Neural progenitor cell (in vitro differentiated cells): ENCODE measurements at regions not wholly inside any gene's neighbourhood (a gene's known extent, or its start where the extent isn't known, plus 50 kb on each side); places are given as distances from the start of the nearest gene placed in this dataset.

Experiments used
- DNase-seq: peaks from one replicate; pipeline ENCODE4 v3.0.0-alpha.2; 2016; ENCODE audit warnings: low spot score
- H2AFZ ChIP-seq: fragments of 200-600 bp; sonication (generic); replicated peaks from 2 replicates; pipeline ENCODE4 v1.6.1; 2016; ENCODE audit warnings: antibody characterized with exemption
- H3F3A ChIP-seq: fragments of 200-600 bp; sonication (generic); 2 replicates; pipeline ENCODE4 v1.6.1; 2016; ENCODE audit warnings: antibody characterized with exemption, low read depth
- H3K27ac ChIP-seq: fragments of 200-600 bp; sonication (generic); 2 replicates; pipeline ENCODE4 v1.5.1; 2016; ENCODE audit warnings: mild to moderate bottlenecking
- H3K27me3 ChIP-seq: fragments of 200-600 bp; sonication (generic); 2 replicates; pipeline ENCODE4 v1.6.1; 2016; ENCODE audit warnings: mild to moderate bottlenecking, moderate library complexity
- H3K36me3 ChIP-seq: fragments of 200-600 bp; sonication (generic); 2 replicates; pipeline ENCODE4 v1.5.1; 2016
- H3K4me1 ChIP-seq: fragments of 200-600 bp; sonication (generic); 2 replicates; pipeline ENCODE4 v1.6.1; 2016; ENCODE audit warnings: mixed run types
- H3K4me2 ChIP-seq: fragments of 200-600 bp; sonication (generic); 2 replicates; pipeline ENCODE4 v1.6.1; 2016
- H3K4me3 ChIP-seq: fragments of 200-600 bp; sonication (generic); 2 replicates; pipeline ENCODE4 v1.5.1; 2016
- H3K79me2 ChIP-seq: fragments of 200-600 bp; sonication (generic); 2 replicates; pipeline ENCODE4 v1.6.1; 2016; ENCODE audit warnings: low read depth
- H3K9ac ChIP-seq: fragments of 200-600 bp; sonication (generic); 2 replicates; pipeline ENCODE4 v1.6.1; 2016
- H3K9me3 ChIP-seq: fragments of 200-600 bp; sonication (generic); 2 replicates; pipeline ENCODE4 v1.5.1; 2016; ENCODE audit warnings: low read depth
- H4K20me1 ChIP-seq: fragments of 200-600 bp; sonication (generic); 2 replicates; pipeline ENCODE4 v1.6.1; 2016; ENCODE audit warnings: low read depth
- H3K27ac Mint-ChIP-seq: 3 replicates; pipeline ENCODE4 v1.8.0; 2021; ENCODE audit warnings: mixed read lengths
- H3K27me3 Mint-ChIP-seq: 2 replicates; pipeline ENCODE4 v1.8.0; 2022; ENCODE audit warnings: low read depth, mild to moderate bottlenecking, inconsistent platforms, moderate library complexity, mixed read lengths; ENCODE audit not compliant: insufficient read depth
- H3K36me3 Mint-ChIP-seq: 3 replicates; pipeline ENCODE4 v1.8.0; 2021; ENCODE audit warnings: mixed read lengths
- H3K4me1 Mint-ChIP-seq: 3 replicates; pipeline ENCODE4 v1.8.0; 2021; ENCODE audit warnings: mixed read lengths
- H3K4me3 Mint-ChIP-seq: 3 replicates; pipeline ENCODE4 v1.8.0; 2021; ENCODE audit warnings: mild to moderate bottlenecking, moderate library complexity, mixed read lengths
- H3K9me3 Mint-ChIP-seq: 3 replicates; pipeline ENCODE4 v1.8.0; 2020; ENCODE audit warnings: mixed read lengths
- CTCF ChIP-seq: fragments of 200-600 bp; sonication (generic); IDR thresholded peaks from 2 replicates; pipeline ENCODE4 v1.5.1; 2017; ENCODE audit warnings: antibody characterized with exemption, mild to moderate bottlenecking
- EZH2 ChIP-seq: fragments of 200-600 bp; sonication (generic); IDR thresholded peaks from 2 replicates; pipeline ENCODE4 v1.6.1; 2017; ENCODE audit warnings: antibody characterized with exemption, mild to moderate bottlenecking, moderate library complexity
- EZH2phosphoT487 ChIP-seq: fragments of 200-600 bp; sonication (generic); IDR thresholded peaks from 2 replicates; pipeline ENCODE4 v1.6.1; 2017; ENCODE audit warnings: antibody characterized with exemption

- peak; percentile 3 for DNase-seq
- Mint-ChIP-seq H3K36me3 (no peaks in the 10 kb centered on the region), H3K9me3 (no peaks in the 10 kb centered on the region), H3K4me3 (no peak overlapping the region), H3K27me3 (peaks cover 3% of the 10 kb centered on the region), H3K4me1 (no peaks in the 10 kb centered on the region), H3K27ac (no peak overlapping the region)
- Histone ChIP-seq H3K36me3 (no peaks in the 10 kb centered on the region), H3K27ac (no peak overlapping the region), H3K4me3 (no peak overlapping the region), H3K4me2 (no peak overlapping the region), H3K27me3 (no peaks in the 10 kb centered on the region), H3K4me1 (peaks cover 3% of the 10 kb centered on the region), H4K20me1 (no peaks in the 10 kb centered on the region), H3K9me3 (no peaks in the 10 kb centered on the region), H2AFZ (peak overlapping the region; percentile 18), H3F3A (no peaks in the 10 kb centered on the region), H3K9ac (no peak overlapping the region), H3K79me2 (no peaks in the 10 kb centered on the region)
- TF ChIP-seq EZH2 (no peak), CTCF (no peak), EZH2phosphoT487 (no peak)
These were observed 1342.7 kb upstream of the ADGRL4 start for GRCh38 chr1:80349218-80349617.

- H3F3A ChIP-seq: no peaks in the 10 kb centered on the region
- no peak overlapping the region for H3K9ac ChIP-seq
- Mint-ChIP-seq H3K9me3 (peaks cover 4% of the 10 kb centered on the region), H3K27me3 (no peaks in the 10 kb centered on the region), H3K36me3 (no peaks in the 10 kb centered on the region), H3K4me3 (no peak overlapping the region), H3K4me1 (no peaks in the 10 kb centered on the region), H3K27ac (no peak overlapping the region)
- H3K27me3 ChIP-seq: no peaks in the 10 kb centered on the region
- H3K36me3 ChIP-seq: no peaks in the 10 kb centered on the region
- no peak overlapping the region for H3K4me3 ChIP-seq
- H3K79me2 ChIP-seq: no peaks in the 10 kb centered on the region
- no peaks in the 10 kb centered on the region for H3K9me3 ChIP-seq
- no peak overlapping the region for H3K27ac ChIP-seq
- no peaks in the 10 kb centered on the region for H3K4me1 ChIP-seq
- H2AFZ ChIP-seq: no peak overlapping the region
- DNase-seq: no peak
- no peak for TF ChIP-seq CTCF
- no peak for TF ChIP-seq EZH2phosphoT487
- no peak for TF ChIP-seq EZH2
- no peak overlapping the region for H3K4me2 ChIP-seq
- H4K20me1 ChIP-seq: no peaks in the 10 kb centered on the region
These were observed 1334.5 kb upstream of the ADGRL4 start for GRCh38 chr1:80341021-80341420.

- Histone ChIP-seq H3F3A (no peaks in the 10 kb centered on the region), H3K4me1 (no peaks in the 10 kb centered on the region), H3K27ac (no peak overlapping the region), H4K20me1 (no peaks in the 10 kb centered on the region), H3K79me2 (no peaks in the 10 kb centered on the region), H3K27me3 (no peaks in the 10 kb centered on the region), H2AFZ (no peak overlapping the region), H3K4me3 (no peak overlapping the region), H3K4me2 (no peak overlapping the region), H3K36me3 (no peaks in the 10 kb centered on the region), H3K9ac (no peak overlapping the region), H3K9me3 (no peaks in the 10 kb centered on the region)
- Mint-ChIP-seq H3K4me3 (no peak overlapping the region), H3K4me1 (peaks cover 2% of the 10 kb centered on the region), H3K9me3 (no peaks in the 10 kb centered on the region), H3K27ac (no peak overlapping the region), H3K36me3 (no peaks in the 10 kb centered on the region), H3K27me3 (no peaks in the 10 kb centered on the region)
- DNase-seq: no peak
- TF ChIP-seq CTCF (no peak), EZH2phosphoT487 (no peak), EZH2 (no peak)
These were observed 1311.6 kb upstream of the ADGRL4 start for GRCh38 chr1:80318108-80318507.
